PC-9 (cell line): ENCODE measurements at regions not wholly inside any gene's neighbourhood (a gene's known extent, or its start where the extent isn't known, plus 50 kb on each side); places are given as distances from the start of the nearest gene placed in this dataset.

Source experiments
- EZH2 ChIP-seq: fragments of 200-600 bp; sonication (generic); IDR thresholded peaks from 2 replicates; pipeline ENCODE4 v1.8.0; 2017; ENCODE audit warnings: antibody characterized with exemption, low read depth
- TF ChIP-seq, protein P1 (sequence below): fragments of 200-600 bp; sonication (generic); conservative IDR thresholded peaks from 2 replicates; pipeline ENCODE4 v1.6.1; 2017; ENCODE audit warnings: mixed run types, antibody characterized with exemption, mild to moderate bottlenecking, moderate library complexity

DNA sequence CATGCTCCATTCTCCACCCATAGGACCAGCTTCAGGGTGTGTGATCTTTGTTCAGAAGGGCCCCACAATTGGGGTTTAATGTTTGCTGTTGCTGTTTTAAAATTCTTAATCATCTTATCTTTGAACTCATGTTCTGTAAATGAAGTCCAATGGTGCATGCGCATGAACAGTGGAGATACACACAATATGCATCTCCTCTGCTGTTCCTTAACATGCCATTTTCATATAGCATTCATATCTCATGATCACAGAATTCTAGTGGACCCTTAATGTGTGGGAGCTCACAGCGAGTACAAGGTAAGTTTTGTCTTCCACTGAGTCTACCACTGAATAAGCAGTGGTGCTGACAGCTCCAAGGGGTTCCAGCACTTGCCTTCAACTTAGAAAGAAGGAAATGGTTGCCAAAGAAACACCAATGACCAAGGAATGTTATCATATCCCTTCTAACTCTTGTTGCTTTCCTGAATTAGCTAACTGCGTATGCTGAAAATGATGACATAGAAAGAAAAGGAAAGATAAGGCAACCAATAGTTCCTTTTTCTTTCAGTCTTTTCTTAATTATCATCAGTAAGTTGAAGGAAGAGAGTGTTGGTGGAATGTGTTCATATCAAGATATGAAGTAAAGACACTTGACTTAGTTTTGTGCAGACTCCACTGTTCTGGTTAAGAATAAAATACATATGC is 149.3 kb upstream of the FOXN2 start:
- TF ChIP-seq, protein P1, sequence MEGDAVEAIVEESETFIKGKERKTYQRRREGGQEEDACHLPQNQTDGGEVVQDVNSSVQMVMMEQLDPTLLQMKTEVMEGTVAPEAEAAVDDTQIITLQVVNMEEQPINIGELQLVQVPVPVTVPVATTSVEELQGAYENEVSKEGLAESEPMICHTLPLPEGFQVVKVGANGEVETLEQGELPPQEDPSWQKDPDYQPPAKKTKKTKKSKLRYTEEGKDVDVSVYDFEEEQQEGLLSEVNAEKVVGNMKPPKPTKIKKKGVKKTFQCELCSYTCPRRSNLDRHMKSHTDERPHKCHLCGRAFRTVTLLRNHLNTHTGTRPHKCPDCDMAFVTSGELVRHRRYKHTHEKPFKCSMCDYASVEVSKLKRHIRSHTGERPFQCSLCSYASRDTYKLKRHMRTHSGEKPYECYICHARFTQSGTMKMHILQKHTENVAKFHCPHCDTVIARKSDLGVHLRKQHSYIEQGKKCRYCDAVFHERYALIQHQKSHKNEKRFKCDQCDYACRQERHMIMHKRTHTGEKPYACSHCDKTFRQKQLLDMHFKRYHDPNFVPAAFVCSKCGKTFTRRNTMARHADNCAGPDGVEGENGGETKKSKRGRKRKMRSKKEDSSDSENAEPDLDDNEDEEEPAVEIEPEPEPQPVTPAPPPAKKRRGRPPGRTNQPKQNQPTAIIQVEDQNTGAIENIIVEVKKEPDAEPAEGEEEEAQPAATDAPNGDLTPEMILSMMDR = no peak
- TF ChIP-seq EZH2 = no peak
